ENCODE measurements at regions not wholly inside any gene's neighbourhood (a gene's known extent, or its start where the extent isn't known, plus 50 kb on each side); places are given as distances from the start of the nearest gene placed in this dataset.
A peak's percentile ranks its signal among the peaks of the same experiment; 100 is the strongest.

DNA sequence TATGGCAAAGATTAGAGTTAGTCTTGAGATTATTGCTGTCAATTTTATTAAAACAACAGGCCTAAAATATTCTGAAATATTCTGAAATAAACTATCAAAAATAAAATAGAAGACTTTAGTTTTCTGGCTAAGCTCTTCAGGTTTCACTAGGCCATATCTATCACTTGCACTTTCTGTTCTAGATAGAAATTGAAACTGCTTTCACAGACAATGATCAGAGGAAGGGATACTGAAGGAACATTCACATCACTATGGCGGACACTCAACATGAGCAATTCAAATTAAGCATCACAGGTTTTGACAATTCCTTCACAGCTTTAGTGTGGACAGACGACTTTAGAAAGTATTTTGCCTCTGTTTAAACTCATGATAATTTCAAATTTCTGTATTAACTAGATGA lies 586.4 kb upstream of the REG3G start:
- no peak for DNase-seq (ENCODE audit: low spot score)

DNA sequence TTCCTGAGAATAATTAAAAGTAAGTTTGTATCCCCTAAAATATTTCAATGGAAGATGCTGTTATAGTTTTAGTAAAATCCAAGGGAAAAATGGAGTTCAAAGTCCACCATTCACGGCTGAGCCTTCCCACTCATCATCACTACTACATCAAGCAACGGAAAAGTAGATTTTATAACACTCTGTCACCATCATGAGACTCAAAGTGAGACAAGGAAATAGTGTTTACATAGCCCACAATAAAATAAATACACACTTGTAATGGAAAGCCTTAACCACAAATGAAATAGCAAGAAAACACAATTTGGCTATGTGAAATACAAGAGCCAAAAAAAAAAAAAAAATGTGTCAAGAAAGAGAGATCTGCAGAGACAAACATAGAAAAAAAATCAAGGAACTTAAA lies 569.9 kb upstream of the REG3G start:
- no peak for DNase-seq (ENCODE audit: low spot score)

DNA sequence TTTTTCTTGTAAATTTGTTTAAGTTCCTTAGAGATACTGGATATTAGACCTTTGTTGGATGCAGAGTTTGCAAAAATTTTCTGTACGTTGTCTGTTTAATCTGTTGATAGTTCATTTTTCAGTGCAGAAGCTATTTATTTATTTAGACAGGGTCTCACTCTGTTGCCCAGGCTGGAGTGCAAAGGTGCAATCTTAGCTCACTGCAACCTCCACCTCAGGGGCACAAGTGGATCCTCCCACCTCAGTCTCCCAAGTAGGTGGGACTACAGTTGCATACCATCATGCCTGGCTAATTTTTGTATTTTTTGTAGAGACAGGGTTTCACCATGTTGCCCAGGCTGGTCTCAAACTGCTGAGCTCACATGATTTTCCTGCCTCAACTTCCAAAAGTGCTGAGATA lies 568.2 kb upstream of the REG3G start:
- no peak for DNase-seq (ENCODE audit: low spot score)

DNA sequence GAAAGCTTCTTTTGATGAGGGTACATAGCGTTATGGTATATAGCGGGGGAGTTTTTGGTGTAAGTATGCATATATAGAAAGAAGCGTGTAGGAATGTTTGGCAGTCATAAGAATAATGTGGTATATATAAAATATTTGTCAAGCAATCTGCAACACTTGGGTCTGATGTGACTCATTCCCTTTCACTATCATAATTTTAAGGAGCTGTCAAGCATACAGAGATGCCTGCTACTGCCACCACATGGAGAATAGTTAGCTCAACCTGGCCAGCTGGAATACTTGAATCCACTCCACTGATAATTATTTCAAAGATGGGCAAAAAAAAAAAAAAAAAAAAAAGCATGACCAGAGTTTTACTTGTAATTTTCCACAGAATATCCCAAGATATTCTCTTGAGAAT lies 559.8 kb upstream of the REG3G start:
- no peak for DNase-seq (ENCODE audit: low spot score)

DNA sequence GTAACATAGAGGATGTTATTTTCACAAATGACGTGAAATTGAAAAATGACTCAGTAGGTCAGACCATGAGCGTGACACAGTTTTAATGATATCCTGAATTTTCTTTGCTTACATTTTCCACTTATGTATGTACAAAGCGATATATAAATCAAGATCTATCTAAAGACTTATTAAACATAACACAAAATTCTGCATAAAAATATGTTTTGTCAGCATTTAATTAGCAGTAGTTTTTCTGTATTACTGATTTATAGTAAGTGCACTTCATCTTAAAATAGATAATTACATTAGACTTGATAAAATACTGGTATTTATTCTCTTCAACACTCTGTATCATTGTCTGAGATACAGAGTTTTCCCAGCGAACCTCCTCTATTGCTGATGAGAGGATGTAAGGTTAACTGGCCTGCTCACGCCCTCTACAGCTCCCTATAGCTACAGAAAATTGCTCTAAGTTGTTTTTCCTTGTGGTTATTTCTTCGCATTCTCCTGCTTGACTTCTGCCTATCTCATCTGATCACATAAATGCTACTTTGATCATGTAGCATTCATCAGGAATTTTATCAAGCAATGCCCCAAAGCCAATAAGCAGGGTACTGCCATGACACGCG lies 548.8 kb upstream of the REG3G start:
- DNase-seq (ENCODE audit: low spot score): no peak

DNA sequence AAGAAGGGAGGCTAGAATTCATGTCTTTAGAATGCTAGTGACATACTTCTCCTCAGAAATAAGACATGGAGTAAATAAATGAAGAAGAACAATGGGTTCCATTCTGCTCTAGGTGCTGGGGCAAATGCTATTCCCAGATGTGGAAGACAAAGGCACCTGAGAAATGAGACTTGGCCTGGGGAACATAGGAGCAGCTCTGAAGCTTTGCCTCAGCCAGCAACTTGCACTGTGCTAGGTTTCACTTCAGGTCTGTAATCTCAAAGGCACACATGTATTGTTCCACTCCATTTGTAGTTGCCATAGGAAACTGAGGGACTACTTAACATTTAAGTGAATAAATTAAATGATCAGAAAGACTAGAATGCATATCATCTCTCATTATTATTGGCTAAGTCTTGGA lies 538.9 kb upstream of the REG3G start:
- no peak for DNase-seq (ENCODE audit: low spot score)

DNA sequence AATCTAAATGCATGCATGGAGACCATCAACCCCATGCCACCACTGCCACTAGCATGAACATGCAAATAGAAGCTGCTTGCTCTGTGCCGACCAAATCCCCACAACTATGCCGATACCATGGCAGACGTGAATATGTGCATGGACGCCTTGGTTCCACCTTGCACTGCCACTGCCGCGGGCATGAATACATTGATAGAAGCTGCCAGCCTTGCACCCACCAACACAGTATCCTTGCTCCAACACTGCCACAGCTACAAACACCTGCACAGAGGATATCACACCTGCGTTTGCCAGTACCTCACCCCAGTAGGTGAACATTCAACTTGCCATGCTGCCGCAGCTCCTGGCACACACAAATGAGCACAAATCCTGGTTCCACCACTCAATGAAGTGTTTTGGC lies 527.4 kb upstream of the REG3G start:
- no peak for DNase-seq (ENCODE audit: low spot score)

DNA sequence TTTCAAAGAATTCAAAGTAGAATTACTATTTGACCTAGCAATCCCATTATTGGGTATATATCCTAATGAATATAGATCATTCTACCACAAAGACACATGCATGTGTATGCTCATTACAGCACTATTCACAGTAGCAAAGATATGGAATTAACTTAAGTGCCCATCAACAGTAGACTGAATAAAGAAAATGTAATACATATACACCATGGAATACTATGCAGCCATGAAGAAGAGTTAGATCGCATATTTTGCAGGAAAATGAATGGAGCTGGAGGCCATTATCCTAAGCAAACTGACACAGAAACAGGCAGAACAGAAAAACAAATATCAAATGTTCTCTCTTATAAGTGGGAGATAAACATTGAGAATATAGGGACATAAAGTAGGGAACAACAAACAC lies 519.2 kb upstream of the REG3G start:
- no peak for DNase-seq (ENCODE audit: low spot score)

DNA sequence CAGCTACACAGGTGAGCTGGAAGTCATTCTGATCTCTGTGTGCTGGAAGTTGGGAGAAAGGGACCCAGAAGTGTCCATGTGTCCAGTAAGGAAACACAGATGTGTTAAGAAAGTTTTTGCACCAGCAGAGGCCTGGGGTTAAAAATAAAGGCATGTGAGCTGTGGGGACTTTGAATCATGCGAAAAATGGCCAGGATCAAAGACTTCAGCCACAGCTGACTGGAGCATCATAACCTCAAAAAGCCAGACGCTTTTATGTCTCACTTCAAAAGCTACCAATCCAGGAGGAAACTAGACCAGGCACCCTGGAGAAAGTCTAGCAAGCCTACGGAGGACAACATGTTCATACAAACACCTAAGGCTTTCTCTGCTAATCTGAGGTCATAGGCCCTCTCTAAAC lies 503.6 kb upstream of the REG3G start:
- DNase-seq (ENCODE audit: low spot score): no peak

DNA sequence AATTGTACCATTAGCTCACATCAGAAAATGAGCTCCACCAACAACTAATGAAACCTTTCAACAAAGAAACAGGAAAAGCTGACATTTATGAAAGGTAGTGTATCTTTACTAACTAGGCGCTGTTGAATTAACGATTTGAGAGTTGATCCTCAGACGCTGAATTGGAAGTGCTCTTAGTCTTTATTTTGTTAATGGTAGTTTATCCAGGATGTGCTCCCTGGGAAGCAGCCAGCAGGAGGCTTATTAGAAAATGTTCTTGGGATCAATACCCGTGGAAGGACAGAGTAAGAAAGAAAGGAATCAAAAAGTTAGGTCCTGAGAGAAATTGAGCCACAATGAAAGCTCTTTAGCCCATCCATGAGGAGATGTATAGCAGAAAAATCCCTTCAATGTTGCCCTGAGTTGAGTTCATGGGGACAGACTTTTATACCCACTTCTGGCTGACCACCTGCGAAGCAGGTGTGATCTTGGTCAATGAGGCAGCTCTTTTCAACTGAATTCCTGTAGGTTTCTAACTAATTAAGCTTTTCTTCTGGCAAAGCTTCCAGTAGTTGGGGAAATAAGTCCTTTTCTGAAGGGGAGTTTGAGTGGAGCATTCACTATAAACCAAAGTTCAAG lies 492.6 kb upstream of the REG3G start:
- no peak for DNase-seq (ENCODE audit: low spot score)

DNA sequence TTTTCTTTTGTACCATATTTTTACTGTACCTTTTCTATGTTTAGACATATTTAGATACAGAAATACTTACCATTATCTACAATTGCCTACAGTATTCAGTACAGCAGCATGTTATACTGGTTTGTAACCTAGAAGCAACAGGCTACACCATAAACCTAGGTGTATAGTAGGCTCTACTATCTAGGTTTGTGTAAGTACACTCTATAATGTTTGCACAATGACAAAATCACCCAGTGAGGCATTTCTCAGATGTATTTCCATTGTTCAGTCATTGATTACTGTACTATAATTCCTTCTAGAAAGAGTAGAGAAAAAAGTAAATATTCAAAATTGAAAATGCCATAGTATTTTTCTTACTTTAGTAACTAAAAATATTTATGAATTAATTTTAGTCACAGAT lies 490.1 kb upstream of the REG3G start:
- DNase-seq (ENCODE audit: low spot score): no peak

DNA sequence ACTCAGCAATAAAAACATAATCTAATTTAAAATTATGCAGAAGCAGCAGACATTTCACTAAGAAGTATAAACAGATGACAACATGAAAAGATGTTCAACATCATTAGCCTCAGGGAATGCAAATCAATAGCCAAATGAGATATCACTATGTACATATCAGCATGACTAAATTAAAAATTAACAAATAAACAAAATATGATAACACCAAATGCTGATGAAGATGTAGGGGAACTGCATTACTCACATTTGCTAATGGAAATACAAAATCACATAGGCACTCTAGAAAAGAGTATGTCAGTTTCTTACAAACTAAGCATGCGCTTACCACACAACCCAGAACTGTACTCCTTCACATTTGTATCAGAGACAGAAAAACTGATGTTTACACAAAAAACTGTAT lies 487.2 kb upstream of the REG3G start:
- DNase-seq (ENCODE audit: low spot score): no peak

DNA sequence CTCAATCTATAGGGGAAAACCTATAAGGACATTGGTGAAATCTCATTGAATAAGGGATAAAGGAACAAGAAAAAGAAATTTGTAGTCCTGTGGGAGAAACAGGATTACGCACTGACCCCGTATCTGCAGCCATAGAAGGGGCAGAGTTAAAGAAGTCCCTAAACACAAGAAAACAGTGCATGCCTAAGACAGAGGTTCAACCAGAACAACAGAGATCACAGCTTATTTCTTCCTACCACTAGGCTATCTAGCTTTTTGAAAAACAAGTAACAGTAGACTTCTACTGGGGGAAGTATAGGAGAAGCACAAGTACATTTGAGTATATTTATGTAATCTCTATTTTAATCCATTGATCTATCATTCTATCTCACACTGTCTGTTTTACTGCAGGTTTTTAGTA lies 485.2 kb upstream of the REG3G start:
- DNase-seq (ENCODE audit: low spot score): no peak

DNA sequence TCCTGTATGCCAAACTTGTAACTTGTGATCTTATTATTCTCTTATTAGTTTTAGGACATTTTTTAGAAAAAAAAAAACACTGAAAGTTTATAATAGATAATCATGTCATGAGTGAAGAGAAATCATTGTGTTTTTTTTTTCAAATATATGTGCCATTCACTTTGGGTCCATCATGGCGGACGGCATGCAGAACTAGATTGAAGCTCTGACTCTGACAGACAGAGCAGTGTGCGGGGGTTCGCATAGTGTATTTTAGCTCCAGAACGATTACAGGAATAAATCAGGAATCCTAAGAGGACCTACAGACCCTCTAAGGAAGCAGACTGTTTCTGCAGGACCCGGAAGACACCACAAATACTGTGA lies 484.4 kb upstream of the REG3G start:
- no peak for DNase-seq (ENCODE audit: low spot score)

DNA sequence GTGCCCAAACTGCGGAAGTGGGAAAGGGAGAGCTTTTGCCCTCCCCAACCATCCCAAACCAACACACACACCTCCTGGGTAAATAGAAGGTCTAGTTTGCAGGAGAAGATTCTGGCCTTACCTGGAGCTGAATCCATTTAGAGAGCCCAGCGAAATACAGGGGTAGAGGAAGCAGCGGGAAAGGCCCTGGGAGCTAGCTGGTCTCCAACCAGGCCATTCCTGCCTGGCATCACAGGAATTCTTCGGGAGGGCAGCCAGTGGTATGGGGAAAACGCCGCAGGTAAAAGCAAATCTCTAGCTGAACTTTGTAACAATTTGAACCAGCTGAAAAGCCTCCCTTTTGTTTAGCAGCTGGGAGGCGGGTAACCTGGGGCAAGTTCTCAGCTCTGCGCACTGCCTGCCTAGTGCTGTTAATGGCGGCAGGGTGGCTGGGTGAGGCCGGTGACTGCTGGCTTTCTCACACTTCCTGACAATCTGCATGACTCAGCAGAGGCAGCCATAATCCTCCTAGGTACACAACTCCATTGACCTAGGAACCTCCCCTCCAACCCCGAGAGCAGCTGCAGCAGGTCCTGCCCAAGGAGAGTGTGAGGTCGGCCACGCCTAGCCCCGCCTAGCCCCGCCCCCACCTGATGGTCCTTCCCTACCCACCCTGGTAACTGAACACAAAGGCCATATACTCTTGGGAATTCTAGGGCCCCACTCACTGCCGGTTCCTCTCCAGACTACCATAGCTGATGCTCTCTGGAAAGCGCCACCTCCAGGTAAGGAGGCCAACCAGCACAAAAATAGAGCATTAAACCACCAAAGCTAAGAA lies 483.8 kb upstream of the REG3G start:
- no peak for DNase-seq (ENCODE audit: low spot score)

DNA sequence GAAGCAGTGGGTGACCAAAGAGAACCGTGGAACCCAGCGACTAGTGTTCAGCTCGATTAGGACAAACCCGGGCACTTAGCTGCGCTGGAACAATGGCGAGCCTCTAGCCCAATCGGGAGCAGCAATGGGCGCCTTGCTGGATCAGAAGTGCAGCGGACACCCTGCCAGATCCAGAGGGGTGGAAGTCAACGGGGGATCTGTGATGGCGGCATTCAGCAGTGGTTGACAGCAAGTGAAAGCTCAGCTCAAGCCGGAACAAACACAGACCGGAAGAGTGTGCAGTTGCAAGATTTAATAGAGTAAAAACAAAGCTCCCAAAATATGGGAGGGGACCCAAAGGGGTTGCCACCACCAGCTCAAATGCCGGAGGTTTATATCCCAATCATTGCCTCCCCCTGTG lies 478.7 kb upstream of the REG3G start:
- no peak for DNase-seq (ENCODE audit: low spot score)

DNA sequence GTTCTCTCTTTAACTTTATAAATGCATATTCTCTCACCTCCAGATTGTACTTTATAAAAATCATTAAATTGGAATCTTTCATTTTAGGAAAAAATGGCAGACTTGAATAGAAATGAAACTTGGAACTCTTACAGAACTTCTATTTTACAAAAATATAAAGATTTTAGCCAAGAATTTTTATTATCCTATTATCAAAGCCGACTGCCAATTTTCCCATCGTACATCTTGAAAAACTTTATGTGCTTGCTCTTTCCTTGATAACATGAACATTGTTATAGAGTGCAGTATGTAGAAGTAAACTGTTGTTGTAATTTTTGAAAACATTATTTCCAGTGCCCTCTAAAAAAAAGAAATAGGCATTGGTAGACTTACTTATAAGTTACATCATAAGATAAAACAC lies 475.7 kb upstream of the REG3G start:
- DNase-seq (ENCODE audit: low spot score): no peak

DNA sequence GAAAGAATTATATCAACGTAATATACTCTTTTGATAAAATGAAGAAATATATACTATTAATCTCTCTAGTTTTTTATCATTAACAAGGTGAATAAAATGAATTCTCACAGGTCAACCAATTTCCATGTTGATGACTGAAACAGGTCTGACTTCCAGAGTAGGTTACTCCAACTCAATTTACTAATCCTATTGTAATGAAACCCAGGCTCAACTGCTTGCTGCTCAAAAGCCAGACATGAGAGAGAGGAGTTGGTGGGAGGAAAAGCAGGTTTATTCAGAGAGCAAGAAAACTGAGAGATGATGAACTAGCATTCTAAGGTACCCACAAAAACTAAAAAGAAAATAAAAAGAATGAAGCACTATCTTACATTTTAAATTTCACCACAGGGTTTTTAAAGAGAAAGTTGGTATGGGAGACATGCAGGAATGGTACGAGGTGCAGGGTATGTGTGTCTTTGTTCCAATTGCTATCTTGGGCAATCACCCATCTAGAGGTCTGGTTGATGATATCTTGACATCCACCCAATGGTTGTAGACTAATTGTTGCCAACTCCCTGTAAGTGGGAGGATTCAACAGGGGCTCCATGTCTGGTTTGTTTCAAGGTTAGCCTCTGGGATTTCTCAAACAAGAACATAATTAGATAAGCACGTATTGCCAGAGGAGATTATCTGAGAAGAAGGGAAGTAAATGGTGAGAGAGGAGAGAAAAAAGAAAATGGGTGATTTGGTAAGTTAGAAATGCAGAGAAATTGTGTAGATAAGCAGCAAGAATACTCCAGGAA lies 471.4 kb upstream of the REG3G start:
- DNase-seq (ENCODE audit: low spot score): no peak

DNA sequence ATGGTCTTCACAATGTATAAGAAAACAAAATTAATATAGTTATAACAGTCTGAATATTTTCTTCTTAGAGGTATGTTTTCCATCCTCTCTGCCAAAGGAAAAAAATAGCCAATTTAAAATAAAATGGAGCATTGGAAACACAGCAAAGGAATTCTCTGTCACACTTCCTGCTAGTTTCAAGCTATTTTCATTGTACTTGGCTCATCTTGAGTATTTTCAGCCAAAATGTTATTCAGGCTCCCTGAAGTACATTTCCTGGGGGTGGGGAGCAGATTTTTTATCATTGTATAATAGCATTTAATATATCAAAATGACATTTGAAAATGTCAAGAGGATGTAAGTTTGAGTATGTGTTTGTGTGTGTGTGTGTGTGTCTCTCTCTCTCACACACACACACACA lies 463.6 kb upstream of the REG3G start:
- DNase-seq (ENCODE audit: low spot score): no peak

DNA sequence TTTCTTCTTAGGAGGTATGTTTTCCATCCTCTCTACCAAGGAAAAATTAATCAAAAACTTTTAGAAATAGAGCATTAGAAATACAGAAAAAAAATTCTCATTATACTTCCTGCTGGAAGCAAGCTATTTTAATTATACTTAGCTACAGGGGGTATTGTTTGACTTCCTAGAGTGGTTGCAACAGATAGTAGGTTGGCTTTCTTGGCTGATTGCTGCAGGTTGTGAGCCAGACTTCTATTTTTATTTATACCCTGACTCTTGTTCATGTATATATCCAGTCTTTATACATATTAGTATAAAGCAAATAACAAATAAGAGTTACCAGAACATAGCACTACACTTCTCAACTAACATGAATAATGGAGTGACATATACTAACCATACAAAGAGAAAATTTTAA lies 460.8 kb upstream of the REG3G start:
- DNase-seq (ENCODE audit: low spot score): no peak

DNA sequence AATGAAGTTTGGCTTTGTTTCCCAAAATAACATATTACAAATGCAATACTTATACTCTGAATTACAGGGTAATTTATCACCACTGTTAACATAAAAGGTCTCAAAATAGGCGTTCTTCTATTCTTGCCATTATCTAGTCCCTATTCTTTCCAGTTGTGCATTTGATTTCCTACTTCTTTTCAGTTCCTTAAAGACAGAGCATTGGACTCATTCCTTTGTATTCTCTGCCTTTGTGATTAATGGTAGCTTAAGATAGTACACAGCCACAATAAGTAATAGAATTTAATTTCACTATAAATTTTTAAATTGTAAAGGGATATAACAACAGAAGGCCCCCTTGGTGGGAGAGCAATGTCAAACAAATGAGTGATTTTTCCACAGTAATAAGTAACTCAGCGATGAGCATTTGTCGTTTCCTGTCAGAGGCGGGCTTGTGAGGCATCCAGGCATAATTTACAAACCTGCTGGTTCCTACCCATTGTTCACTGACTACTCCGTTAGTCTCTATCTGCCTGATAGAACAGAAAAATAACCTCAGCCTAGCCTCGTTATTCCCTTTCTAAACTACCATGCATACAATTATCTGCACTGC lies 456.6 kb upstream of the REG3G start:
- DNase-seq (ENCODE audit: low spot score): peak; percentile 4

DNA sequence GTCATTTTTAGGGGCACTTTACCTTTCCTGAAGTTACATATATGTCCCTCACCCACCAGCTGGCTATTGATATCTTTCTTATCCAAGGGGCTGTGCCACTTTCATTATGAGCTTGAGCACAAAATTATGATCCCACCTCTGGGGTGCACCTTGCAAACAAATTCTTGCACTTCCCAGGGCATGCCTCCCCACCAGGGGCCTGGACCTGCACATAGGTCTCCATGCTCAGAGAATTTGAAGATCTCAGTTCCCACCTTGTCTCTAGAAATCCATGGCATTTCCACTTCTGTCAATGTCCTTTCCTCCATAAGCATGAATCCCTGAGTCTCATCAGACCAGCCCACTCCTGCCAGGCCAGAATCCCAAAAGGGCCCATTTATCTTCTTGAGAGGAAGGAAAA lies 449.1 kb upstream of the REG3G start:
- no peak for DNase-seq (ENCODE audit: low spot score)

DNA sequence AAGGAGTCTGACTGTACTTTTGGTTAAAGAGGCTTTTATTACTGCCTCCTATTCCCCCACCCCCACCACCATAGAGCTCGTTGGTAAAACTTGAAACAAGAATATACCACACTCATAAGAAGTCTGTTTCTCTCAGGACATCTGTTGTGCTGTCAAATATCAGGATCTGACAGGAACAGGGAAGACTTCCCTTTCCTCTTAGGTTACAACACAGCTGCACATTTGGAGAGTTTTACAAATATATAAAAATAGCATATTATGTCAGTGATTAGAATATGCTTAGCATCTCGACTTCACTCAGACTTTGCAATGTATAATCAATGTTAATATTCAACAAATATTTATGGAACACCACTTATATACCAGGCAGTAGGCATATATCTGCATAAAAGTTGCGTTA lies 439.6 kb upstream of the REG3G start:
- DNase-seq (ENCODE audit: low spot score): no peak
